SK-N-MC (cell line): ENCODE measurements at regions not wholly inside any gene's neighbourhood (a gene's known extent, or its start where the extent isn't known, plus 50 kb on each side); places are given as distances from the start of the nearest gene placed in this dataset.

ENCODE experiments used
- EZH2 ChIP-seq: fragments of 200-600 bp; sonication (generic); IDR thresholded peaks from one replicate; pipeline ENCODE4 v1.6.1; 2017; ENCODE audit warnings: antibody characterized with exemption
- POLR2AphosphoS5 ChIP-seq: IDR thresholded peaks from 2 replicates; pipeline ENCODE4 v1.6.1; 2012; ENCODE audit warnings: mild to moderate bottlenecking, low read depth, low read length, borderline replicate concordance

DNA sequence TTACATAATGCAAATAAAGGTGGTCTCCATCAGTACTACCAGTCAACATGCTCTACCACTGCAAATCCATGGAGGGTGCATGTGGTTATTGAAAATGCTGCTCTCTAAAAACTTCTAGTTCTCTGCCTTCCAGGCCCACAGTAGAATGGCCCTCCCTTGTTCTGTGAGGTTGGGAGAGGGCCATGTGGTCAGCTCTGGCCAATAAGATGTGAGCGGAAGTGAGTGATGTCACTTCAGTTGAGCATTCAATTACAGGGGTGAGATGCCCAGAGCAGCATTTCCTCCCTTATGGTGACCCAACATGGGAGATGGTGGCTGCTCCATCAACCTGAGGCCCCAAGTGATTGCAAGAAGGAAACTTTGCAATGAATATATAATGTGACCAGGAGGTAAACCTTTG is 148.8 kb downstream of the CPEB2 start:
- TF ChIP-seq POLR2AphosphoS5 (no peak), EZH2 (no peak)
